Nephron progenitor cell (in vitro differentiated cells): ENCODE measurements at regions not wholly inside any gene's neighbourhood (a gene's known extent, or its start where the extent isn't known, plus 50 kb on each side); places are given as distances from the start of the nearest gene placed in this dataset.

Experiments used
- DNase-seq: peaks from one replicate; pipeline ENCODE4 v3.0.0; 2021
- H3K27ac Mint-ChIP-seq: 2 replicates; pipeline ENCODE4 v1.8.0; 2021; ENCODE audit warnings: mild to moderate bottlenecking, moderate library complexity, mixed read lengths
- H3K27me3 Mint-ChIP-seq: 2 replicates; pipeline ENCODE4 v1.8.0; 2021; ENCODE audit warnings: mild to moderate bottlenecking, low read depth, mixed read lengths; ENCODE audit not compliant: poor library complexity
- H3K36me3 Mint-ChIP-seq: 2 replicates; pipeline ENCODE4 v1.8.0; 2021; ENCODE audit warnings: low read depth, mixed read lengths
- H3K4me1 Mint-ChIP-seq: 2 replicates; pipeline ENCODE4 v1.8.0; 2021; ENCODE audit warnings: mixed read lengths
- H3K4me3 Mint-ChIP-seq: 2 replicates; pipeline ENCODE4 v1.8.0; 2021; ENCODE audit warnings: mild to moderate bottlenecking, moderate library complexity, mixed read lengths
- H3K9me3 Mint-ChIP-seq: 2 replicates; pipeline ENCODE4 v1.8.0; 2021; ENCODE audit warnings: mild to moderate bottlenecking, moderate library complexity, mixed read lengths
- CTCF ChIP-seq: fragments of 200-600 bp; sonication (generic); IDR thresholded peaks from 2 replicates; pipeline ENCODE4 v1.5.0; 2021; ENCODE audit warnings: antibody characterized with exemption

GRCh38 chr2:59077981-59078531 lies 836.9 kb upstream of the FANCL start:
- no peaks in the 10 kb centered on the region for H3K36me3 Mint-ChIP-seq
- H3K27ac Mint-ChIP-seq = no peak overlapping the region
- H3K9me3 Mint-ChIP-seq = no peaks in the 10 kb centered on the region
- H3K27me3 Mint-ChIP-seq = no peaks in the 10 kb centered on the region
- no peak overlapping the region for H3K4me3 Mint-ChIP-seq
- no peak for TF ChIP-seq CTCF
- H3K4me1 Mint-ChIP-seq = peaks cover 14% of the 10 kb centered on the region
- DNase-seq = no peak

GRCh38 chr2:59077026-59077725 lies 836.1 kb upstream of the FANCL start:
- no peak for DNase-seq
- H3K27me3 Mint-ChIP-seq = no peaks in the 10 kb centered on the region
- H3K4me1 Mint-ChIP-seq = peaks cover 14% of the 10 kb centered on the region
- TF ChIP-seq CTCF = no peak
- H3K36me3 Mint-ChIP-seq = no peaks in the 10 kb centered on the region
- H3K4me3 Mint-ChIP-seq = no peak overlapping the region
- H3K27ac Mint-ChIP-seq = no peak overlapping the region
- H3K9me3 Mint-ChIP-seq = peaks cover 5% of the 10 kb centered on the region

- DNase-seq = no peak
- Mint-ChIP-seq H3K4me3 (no peak overlapping the region), H3K27me3 (no peaks in the 10 kb centered on the region), H3K4me1 (peaks cover 14% of the 10 kb centered on the region), H3K9me3 (peaks cover 16% of the 10 kb centered on the region), H3K36me3 (no peaks in the 10 kb centered on the region), H3K27ac (no peak overlapping the region)
- TF ChIP-seq CTCF = no peak
Observed at GRCh38 chr2:59076079-59076619, 835.0 kb upstream of the FANCL start.

GRCh38 chr2:59074071-59074470 lies 832.9 kb upstream of the FANCL start:
- Mint-ChIP-seq H3K4me1 (peaks cover 14% of the 10 kb centered on the region), H3K27me3 (no peaks in the 10 kb centered on the region), H3K9me3 (peaks cover 20% of the 10 kb centered on the region), H3K36me3 (no peaks in the 10 kb centered on the region), H3K27ac (no peak overlapping the region), H3K4me3 (no peak overlapping the region)
- no peak for DNase-seq
- no peak for TF ChIP-seq CTCF

GRCh38 chr2:59073286-59073685 lies 832.2 kb upstream of the FANCL start:
- H3K4me3 Mint-ChIP-seq = no peak overlapping the region
- no peak for DNase-seq
- no peak overlapping the region for H3K27ac Mint-ChIP-seq
- H3K4me1 Mint-ChIP-seq = peaks cover 20% of the 10 kb centered on the region
- no peaks in the 10 kb centered on the region for H3K27me3 Mint-ChIP-seq
- peaks cover 20% of the 10 kb centered on the region for H3K9me3 Mint-ChIP-seq
- TF ChIP-seq CTCF = no peak
- no peaks in the 10 kb centered on the region for H3K36me3 Mint-ChIP-seq

GRCh38 chr2:59068255-59068654 lies 827.1 kb upstream of the FANCL start:
- TF ChIP-seq CTCF = no peak
- no peaks in the 10 kb centered on the region for H3K27me3 Mint-ChIP-seq
- peak overlapping the region; percentile 75 for H3K27ac Mint-ChIP-seq
- H3K9me3 Mint-ChIP-seq = peaks cover 35% of the 10 kb centered on the region
- no peak overlapping the region for H3K4me3 Mint-ChIP-seq
- peaks cover 8% of the 10 kb centered on the region for H3K36me3 Mint-ChIP-seq
- peaks cover 8% of the 10 kb centered on the region for H3K4me1 Mint-ChIP-seq
- no peak for DNase-seq
